ENCODE measurements at regions not wholly inside any gene's neighbourhood (a gene's known extent, or its start where the extent isn't known, plus 50 kb on each side); places are given as distances from the start of the nearest gene placed in this dataset.

- TF ChIP-seq ZNF609 (CRISPR knock-in tag; IDR thresholded peaks at IDR 0.05; ENCODE audit: borderline replicate concordance): no peak
- TF ChIP-seq CCDC6 (CRISPR knock-in tag; IDR thresholded peaks at IDR 0.05): peak; percentile 38; the same call in 1 of the 2 replicates
- no peak for TF ChIP-seq SOX6 (IDR thresholded peaks at IDR 0.05)
- 0 out of 2 replicates have a peak, but pooled peaks have one; percentile 33 for TF ChIP-seq SOX6 (CRISPR knock-in tag; IDR thresholded peaks at IDR 0.05)
- no peak for TF ChIP-seq HNF1B (CRISPR knock-in tag; IDR thresholded peaks at IDR 0.05)
- no peak for TF ChIP-seq E2F5 (CRISPR knock-in tag; conservative IDR thresholded peaks at IDR 0.05)
- TF ChIP-seq ZNF205 (CRISPR knock-in tag; IDR thresholded peaks at IDR 0.05): no peak
- TF ChIP-seq ZNF577 (CRISPR knock-in tag; IDR thresholded peaks at IDR 0.05; ENCODE audit: borderline replicate concordance, low read depth): no peak
- no peak for TF ChIP-seq ZNF142 (CRISPR knock-in tag; IDR thresholded peaks at IDR 0.05)
- TF ChIP-seq DZIP1 (CRISPR knock-in tag; IDR thresholded peaks at IDR 0.05): no peak
- no peak for TF ChIP-seq ZNF260 (CRISPR knock-in tag; IDR thresholded peaks at IDR 0.05; ENCODE audit: borderline replicate concordance, low read depth)
- no peak for TF ChIP-seq ZNF234 (CRISPR knock-in tag; conservative IDR thresholded peaks at IDR 0.05)
- no peak for TF ChIP-seq PAWR (CRISPR knock-in tag; IDR thresholded peaks at IDR 0.05; ENCODE audit: borderline replicate concordance)
Measured at GRCh38 chr6:27078734-27079357, 168.7 kb upstream of the PRSS16 start (continued).

Measured in HepG2 (cell line).